ENCODE measurements at regions not wholly inside any gene's neighbourhood (a gene's known extent, or its start where the extent isn't known, plus 50 kb on each side); places are given as distances from the start of the nearest gene placed in this dataset.
"Not testable (repeated sequence)": the region's sequence is repeated elsewhere in the genome, so short reads cannot be mapped to it uniquely, and the experiment has no call there.

DNA sequence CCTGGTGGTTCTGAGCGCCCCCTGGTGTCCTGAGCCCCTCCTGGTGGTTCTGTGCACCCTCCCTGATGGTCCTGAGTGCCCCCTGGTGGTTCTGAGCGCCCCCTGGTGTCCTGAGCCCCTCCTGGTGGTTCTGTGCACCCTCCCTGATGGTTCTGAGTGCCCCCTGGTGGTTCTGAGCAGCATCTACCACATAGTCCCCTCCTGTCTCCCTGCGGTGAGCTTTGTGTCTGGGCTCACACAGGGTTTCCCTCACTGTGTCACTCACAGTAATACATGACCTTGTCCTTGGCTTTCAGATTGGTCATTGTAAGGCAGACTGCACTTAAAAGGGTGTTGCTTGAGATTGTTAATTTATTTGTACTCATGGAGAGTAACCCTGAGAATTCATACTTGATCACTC, 474.9 kb downstream of the TMEM121 start:
- H3K4me1 Mint-ChIP-seq (ENCODE audit: low read depth, unreplicated experiment); H3K27ac Mint-ChIP-seq (ENCODE audit: unreplicated experiment); H3K36me3 Mint-ChIP-seq (ENCODE audit: insufficient read depth, unreplicated experiment); DNase-seq; H3K4me1 ChIP-seq; BruUV-seq (replicated peaks); CTCF ChIA-PET; POLR2A ChIA-PET; H3K4me3 ChIP-seq (ENCODE audit: low read depth, low read length); H3K4me3 Mint-ChIP-seq (ENCODE audit: unreplicated experiment); intact Hi-C loops (cut with micrococcal nuclease; ENCODE audit: unreplicated experiment); H3K36me3 ChIP-seq (ENCODE audit: control insufficient read depth, insufficient read depth, low read length); H3K27me3 ChIP-seq (replicated peaks; ENCODE audit: control insufficient read depth, insufficient read depth, low read length); H3K9me3 ChIP-seq; H3K27me3 Mint-ChIP-seq (ENCODE audit: insufficient read depth, unreplicated experiment); H3K9me3 Mint-ChIP-seq (ENCODE audit: unreplicated experiment): not testable (repeated sequence)

DNA sequence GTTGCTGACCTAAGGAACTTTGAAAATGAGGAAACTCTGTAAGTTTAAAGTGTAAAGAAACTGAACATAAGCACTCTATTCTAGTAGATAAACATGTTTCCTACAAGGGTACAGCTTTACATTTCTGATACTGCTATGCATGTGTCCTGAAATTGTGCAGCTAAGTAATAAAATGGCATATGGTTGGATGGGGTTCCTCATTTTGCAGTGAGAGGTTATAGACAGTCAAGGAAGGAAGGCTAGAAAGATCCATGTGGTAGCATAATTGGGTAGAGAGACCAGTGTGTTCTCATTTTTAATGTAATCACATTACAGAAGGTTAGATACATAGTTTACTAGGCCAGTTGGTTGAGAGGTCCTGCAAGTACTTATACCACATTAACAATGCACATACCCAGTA, 477.0 kb downstream of the TMEM121 start:
- BruUV-seq (replicated peaks): no TSS peak
- Histone ChIP-seq H3K4me1 (no peaks in the 10 kb centered on the region), H3K9me3 (no peaks in the 10 kb centered on the region), H3K36me3 (ENCODE audit: control insufficient read depth, insufficient read depth, low read length) (no peaks in the 10 kb centered on the region), H3K4me3 (ENCODE audit: low read depth, low read length) (no peak overlapping the region), H3K27me3 (replicated peaks; ENCODE audit: control insufficient read depth, insufficient read depth, low read length) (no peaks in the 10 kb centered on the region)
- no peak for DNase-seq
- Mint-ChIP-seq H3K27me3 (ENCODE audit: insufficient read depth, unreplicated experiment) (peaks cover 2% of the 10 kb centered on the region), H3K36me3 (ENCODE audit: insufficient read depth, unreplicated experiment) (no peaks in the 10 kb centered on the region), H3K27ac (ENCODE audit: unreplicated experiment) (no peak overlapping the region), H3K9me3 (ENCODE audit: unreplicated experiment) (no peaks in the 10 kb centered on the region), H3K4me1 (ENCODE audit: low read depth, unreplicated experiment) (no peaks in the 10 kb centered on the region), H3K4me3 (ENCODE audit: unreplicated experiment) (no peak overlapping the region)
- ChIA-PET CTCF (no interaction called here), POLR2A (no interaction called here)
- intact Hi-C loops (cut with micrococcal nuclease; ENCODE audit: unreplicated experiment): no loop called here
- TF ChIP-seq, protein P1, sequence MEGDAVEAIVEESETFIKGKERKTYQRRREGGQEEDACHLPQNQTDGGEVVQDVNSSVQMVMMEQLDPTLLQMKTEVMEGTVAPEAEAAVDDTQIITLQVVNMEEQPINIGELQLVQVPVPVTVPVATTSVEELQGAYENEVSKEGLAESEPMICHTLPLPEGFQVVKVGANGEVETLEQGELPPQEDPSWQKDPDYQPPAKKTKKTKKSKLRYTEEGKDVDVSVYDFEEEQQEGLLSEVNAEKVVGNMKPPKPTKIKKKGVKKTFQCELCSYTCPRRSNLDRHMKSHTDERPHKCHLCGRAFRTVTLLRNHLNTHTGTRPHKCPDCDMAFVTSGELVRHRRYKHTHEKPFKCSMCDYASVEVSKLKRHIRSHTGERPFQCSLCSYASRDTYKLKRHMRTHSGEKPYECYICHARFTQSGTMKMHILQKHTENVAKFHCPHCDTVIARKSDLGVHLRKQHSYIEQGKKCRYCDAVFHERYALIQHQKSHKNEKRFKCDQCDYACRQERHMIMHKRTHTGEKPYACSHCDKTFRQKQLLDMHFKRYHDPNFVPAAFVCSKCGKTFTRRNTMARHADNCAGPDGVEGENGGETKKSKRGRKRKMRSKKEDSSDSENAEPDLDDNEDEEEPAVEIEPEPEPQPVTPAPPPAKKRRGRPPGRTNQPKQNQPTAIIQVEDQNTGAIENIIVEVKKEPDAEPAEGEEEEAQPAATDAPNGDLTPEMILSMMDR (IDR thresholded peaks at IDR 0.05; ENCODE audit: insufficient read depth in 1 of 2, low read depth in 1 of 2, low read length in 1 of 2, severe bottlenecking in 1 of 2, unreplicated experiment in 1 of 2): no peak

DNA sequence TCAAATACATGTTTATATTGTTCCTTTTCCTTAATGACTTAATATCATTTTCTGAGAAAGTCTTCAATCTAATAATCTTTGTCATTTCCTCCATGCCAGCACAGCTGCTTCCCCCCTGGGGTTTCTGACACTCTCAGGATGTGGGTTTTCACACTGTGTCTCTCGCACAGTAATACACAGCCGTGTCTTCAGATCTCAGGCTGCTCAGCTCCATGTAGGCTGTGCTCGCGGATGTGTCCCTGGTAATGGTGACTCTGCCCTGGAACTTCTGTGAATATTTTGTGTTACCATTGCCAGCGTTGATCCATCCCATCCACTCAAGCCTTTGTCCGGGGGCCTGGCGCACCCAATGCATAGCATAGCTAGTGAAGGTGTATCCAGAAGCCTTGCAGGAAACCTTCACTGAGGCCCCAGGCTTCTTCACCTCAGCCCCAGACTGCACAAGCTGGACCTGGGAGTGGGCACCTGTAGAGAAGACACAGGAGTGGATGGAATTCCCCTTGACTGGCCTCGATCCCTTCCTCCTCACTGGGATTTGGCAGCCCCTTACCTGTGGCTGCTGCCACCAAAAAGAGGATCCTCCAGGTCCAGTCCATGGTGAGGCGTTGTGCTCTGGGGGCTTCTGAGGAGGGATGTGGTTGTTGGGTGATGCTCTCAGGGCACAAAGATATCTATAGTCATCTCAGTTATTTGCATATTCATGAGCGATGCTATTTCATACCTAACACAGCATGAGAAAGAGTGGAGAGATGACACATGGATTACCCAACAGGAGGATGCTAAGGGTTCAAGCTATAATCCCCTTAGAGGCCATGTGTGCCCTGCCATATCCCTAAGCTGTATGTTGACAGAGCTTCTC, 478.8 kb downstream of the TMEM121 start:
- H3K27me3 ChIP-seq (replicated peaks; ENCODE audit: control insufficient read depth, insufficient read depth, low read length); POLR2A ChIA-PET; DNase-seq; H3K9me3 ChIP-seq; H3K27ac Mint-ChIP-seq (ENCODE audit: unreplicated experiment); H3K36me3 Mint-ChIP-seq (ENCODE audit: insufficient read depth, unreplicated experiment); H3K4me1 Mint-ChIP-seq (ENCODE audit: low read depth, unreplicated experiment); H3K9me3 Mint-ChIP-seq (ENCODE audit: unreplicated experiment); H3K4me3 Mint-ChIP-seq (ENCODE audit: unreplicated experiment); H3K36me3 ChIP-seq (ENCODE audit: control insufficient read depth, insufficient read depth, low read length); H3K4me1 ChIP-seq; CTCF ChIA-PET; intact Hi-C loops (cut with micrococcal nuclease; ENCODE audit: unreplicated experiment); BruUV-seq (replicated peaks); H3K27me3 Mint-ChIP-seq (ENCODE audit: insufficient read depth, unreplicated experiment); H3K4me3 ChIP-seq (ENCODE audit: low read depth, low read length): not testable (repeated sequence)

DNA sequence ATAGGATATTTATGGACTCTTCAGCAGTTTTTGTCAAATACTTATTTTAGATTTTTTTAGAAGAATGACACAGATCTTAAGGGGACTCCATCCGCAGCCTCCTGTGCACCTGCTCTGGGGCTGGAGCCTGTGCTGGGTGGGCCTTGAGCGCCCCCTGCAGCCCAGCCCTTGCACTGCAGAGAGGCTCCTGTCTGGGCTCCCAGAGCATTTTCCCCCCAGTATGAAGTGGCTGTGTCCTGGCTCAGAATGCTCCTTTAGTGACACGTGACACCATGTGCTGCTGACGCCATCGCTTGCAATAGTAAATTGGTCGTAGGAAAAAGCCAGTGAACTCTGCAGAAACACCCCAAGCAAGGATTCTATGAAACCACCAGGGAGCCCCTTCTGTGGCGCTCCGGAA, 479.7 kb downstream of the TMEM121 start:
- H3K4me3 Mint-ChIP-seq (ENCODE audit: unreplicated experiment); H3K4me3 ChIP-seq (ENCODE audit: low read depth, low read length); H3K27me3 Mint-ChIP-seq (ENCODE audit: insufficient read depth, unreplicated experiment); H3K27me3 ChIP-seq (replicated peaks; ENCODE audit: control insufficient read depth, insufficient read depth, low read length); H3K4me1 ChIP-seq; H3K9me3 Mint-ChIP-seq (ENCODE audit: unreplicated experiment); H3K4me1 Mint-ChIP-seq (ENCODE audit: low read depth, unreplicated experiment); H3K27ac Mint-ChIP-seq (ENCODE audit: unreplicated experiment); BruUV-seq (replicated peaks); POLR2A ChIA-PET; H3K36me3 Mint-ChIP-seq (ENCODE audit: insufficient read depth, unreplicated experiment); CTCF ChIA-PET; H3K9me3 ChIP-seq; intact Hi-C loops (cut with micrococcal nuclease; ENCODE audit: unreplicated experiment); H3K36me3 ChIP-seq (ENCODE audit: control insufficient read depth, insufficient read depth, low read length): not testable (repeated sequence)
- peak in 1 of 2 experiments; percentile 34 for DNase-seq
- TF ChIP-seq, protein P1 (IDR thresholded peaks at IDR 0.05; ENCODE audit: insufficient read depth in 1 of 2, low read depth in 1 of 2, low read length in 1 of 2, severe bottlenecking in 1 of 2, unreplicated experiment in 1 of 2): peak; percentile 42 to 62

DNA sequence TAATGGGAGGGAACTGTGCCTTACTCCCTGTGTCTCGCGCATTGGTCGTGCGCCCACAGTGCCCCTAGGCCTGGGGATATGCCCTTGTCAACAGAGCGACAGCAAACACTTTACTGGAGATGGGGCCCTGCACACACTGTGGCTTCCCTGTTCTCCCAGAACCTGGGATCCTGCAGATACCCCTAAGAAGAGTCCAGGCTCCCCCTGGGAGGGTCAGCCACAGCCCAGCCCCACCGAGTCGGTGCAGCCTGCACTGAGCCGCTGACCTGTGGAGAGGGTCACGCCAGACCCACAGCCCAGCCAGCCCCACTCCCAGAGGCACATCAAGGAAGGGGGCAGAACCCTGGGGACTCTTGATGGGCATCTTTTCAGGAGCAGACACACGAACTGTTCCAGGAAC, 480.3 kb downstream of the TMEM121 start:
- BruUV-seq (replicated peaks); H3K27ac Mint-ChIP-seq (ENCODE audit: unreplicated experiment); DNase-seq; H3K4me3 Mint-ChIP-seq (ENCODE audit: unreplicated experiment); H3K4me3 ChIP-seq (ENCODE audit: low read depth, low read length); H3K9me3 ChIP-seq; H3K9me3 Mint-ChIP-seq (ENCODE audit: unreplicated experiment); POLR2A ChIA-PET; H3K36me3 Mint-ChIP-seq (ENCODE audit: insufficient read depth, unreplicated experiment); H3K4me1 ChIP-seq; H3K27me3 ChIP-seq (replicated peaks; ENCODE audit: control insufficient read depth, insufficient read depth, low read length); H3K4me1 Mint-ChIP-seq (ENCODE audit: low read depth, unreplicated experiment); H3K27me3 Mint-ChIP-seq (ENCODE audit: insufficient read depth, unreplicated experiment); H3K36me3 ChIP-seq (ENCODE audit: control insufficient read depth, insufficient read depth, low read length); intact Hi-C loops (cut with micrococcal nuclease; ENCODE audit: unreplicated experiment); CTCF ChIA-PET: not testable (repeated sequence)
